ENCODE measurements at regions not wholly inside any gene's neighbourhood (a gene's known extent, or its start where the extent isn't known, plus 50 kb on each side); places are given as distances from the start of the nearest gene placed in this dataset.

- no peak for DNase-seq
Observed at GRCh38 chr1:5053744-5054143, 399.3 kb downstream of the AJAP1 start.

DNA sequence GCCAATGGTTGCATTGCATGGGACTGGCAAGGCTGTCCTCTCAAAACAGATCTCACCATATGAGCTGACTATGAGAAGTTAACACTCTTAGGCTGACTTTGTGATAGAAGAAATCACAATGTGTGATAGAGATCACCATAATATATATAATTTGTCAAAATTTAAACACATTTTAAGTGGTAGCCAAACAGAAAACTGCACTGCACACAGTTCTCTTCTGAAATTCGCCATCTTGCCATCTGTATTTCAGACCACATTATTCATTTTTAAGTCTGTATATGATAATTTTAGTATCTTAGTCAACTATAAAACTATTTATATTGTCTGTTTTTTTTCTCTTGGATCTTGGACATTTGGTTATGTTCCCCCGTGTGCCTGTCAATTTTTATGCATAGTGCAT lies 374.7 kb downstream of the AJAP1 start:
- DNase-seq: no peak

GRCh38 chr1:5012249-5012648 lies 357.8 kb downstream of the AJAP1 start:
- DNase-seq: no peak

DNA sequence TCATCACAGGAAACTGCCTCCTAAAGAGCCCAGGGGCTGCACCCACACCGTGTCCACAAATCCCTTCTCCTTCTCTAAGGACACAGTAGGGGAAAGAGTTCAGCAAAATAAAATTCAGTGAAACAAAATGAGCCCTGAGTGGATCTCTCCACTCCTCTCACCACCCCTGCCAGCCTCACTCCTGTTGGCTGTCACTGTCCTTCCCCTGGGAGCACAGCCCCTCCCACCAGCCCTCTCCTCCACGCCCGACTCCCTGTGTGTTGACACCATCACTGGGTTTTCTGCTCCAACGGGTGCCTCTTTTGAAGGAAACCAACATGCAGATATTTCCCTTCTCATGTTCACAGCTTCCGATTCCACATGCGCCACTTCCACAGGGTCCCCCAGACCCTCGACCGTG lies 356.2 kb downstream of the AJAP1 start:
- no peak for DNase-seq

- DNase-seq: no peak
Observed at GRCh38 chr1:5010236-5010635, 355.8 kb downstream of the AJAP1 start.

DNA sequence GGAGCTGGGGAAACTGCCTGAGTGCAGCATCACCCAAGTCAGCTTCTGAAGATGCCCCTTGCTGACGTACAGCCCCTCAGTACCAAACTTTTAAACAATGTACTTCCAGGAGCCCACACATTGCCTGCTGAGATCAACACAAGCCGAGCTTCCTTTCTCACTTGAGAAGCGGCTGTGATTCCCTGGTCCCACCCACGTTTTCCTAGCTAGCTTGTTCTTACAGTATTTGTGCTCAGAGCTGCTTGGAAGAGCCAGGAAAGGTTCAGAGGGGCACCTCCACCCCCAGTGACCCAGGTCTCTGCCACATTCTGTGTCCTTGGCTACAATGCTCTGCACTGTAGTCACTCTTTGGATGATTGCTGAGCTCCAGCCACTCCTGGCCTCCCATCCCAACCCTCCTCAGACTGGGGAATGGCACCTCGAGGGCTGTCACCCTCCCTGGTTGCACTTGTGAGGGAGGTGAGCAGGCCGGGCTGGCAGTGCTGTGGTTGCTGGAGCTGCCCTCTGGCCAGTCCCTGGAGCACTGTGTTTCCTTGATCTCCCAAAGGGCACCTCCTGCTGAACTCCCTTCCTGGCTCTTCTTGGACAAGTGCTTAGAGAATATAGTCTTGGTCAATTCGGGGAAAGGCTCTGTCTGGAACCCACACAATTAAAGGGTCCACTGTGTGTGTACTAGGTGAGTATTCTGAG lies 355.1 kb downstream of the AJAP1 start:
- DNase-seq: no peak

DNA sequence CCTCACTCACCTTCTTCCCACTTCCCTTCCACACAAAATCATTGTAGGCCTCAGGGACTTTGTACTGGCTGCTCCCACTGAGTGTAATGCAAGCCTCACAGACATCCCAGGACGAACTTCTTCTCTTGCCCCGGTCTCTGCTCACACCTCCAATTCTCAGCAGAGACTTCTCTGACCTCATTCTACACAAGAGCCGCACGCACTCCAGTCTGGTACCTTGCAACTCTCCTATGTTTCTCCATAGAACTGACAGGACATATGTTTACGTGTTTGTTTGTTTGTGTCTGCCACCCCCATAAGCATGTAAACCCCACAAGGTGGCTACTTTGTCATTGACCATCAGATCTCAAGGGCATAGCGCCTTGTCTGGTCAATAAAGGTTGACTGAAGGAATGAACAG lies 350.8 kb downstream of the AJAP1 start:
- DNase-seq: no peak

GRCh38 chr1:5002676-5003075 lies 348.3 kb downstream of the AJAP1 start:
- DNase-seq: no peak

DNA sequence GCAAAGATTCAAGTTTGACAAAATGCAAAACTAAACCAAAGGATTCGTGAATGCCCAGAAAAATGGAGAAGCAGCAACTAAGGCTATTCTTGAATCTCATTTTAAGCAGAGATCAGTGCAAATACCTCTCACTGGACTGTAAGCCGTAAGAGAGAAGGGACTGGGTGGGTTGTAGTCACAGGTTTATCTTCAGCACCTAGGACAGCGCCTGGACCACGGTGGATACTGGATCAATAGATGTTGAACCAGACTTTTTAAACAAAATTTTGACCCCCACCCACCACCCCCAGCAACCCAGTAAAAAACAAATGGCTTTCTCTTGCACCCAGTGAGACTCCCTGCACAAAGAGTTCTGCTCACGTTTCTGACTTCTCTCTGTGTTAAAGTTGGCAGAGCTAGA lies 347.1 kb downstream of the AJAP1 start:
- no peak for DNase-seq

- DNase-seq: no peak
Observed at GRCh38 chr1:4986306-4986705, 331.9 kb downstream of the AJAP1 start.

- no peak for DNase-seq
Observed at GRCh38 chr1:4984841-4985240, 330.4 kb downstream of the AJAP1 start.

DNA sequence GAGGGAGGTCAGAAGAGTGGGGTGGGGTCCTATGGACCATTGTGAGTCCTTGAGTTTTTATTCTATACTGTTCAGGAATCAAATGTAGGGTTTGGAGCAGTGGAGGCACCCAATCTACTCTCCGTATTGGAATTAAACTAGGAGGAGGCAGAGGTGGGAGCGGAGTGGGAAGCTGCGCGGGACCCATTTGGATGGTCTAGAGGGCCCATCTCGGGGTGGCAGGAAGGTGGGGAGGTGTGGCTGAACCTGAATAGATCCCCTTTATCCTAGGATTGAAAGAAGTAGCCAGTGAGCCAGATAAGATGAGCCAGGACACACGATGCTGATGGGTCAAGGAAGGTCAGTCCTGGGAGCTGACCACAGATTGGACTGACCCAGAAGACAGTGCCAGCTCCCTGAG lies 325.8 kb downstream of the AJAP1 start:
- DNase-seq: no peak

- no peak for DNase-seq
Observed at GRCh38 chr1:4978660-4979390, 324.4 kb downstream of the AJAP1 start.

DNA sequence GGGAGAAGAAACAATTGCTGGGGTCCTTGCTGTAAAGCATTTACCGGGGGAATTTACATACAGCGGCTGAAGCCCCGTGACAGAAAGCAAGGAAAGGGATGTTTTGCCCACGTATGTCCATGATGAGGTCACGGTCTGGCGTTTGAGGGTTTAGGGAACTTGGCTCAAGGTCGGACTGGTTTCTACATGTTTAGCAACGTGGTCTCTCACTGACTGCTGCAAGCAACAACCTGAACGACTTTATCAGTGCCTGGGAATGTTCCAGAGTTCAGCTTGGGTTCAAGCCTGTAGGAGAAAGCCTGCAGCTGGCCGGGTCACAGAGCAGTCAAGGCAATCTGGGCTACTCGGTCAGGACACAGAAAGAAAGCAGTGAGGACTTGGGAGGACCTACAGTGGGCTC lies 323.3 kb downstream of the AJAP1 start:
- no peak for DNase-seq

GRCh38 chr1:4976859-4977440 lies 322.5 kb downstream of the AJAP1 start:
- DNase-seq: no peak

DNA sequence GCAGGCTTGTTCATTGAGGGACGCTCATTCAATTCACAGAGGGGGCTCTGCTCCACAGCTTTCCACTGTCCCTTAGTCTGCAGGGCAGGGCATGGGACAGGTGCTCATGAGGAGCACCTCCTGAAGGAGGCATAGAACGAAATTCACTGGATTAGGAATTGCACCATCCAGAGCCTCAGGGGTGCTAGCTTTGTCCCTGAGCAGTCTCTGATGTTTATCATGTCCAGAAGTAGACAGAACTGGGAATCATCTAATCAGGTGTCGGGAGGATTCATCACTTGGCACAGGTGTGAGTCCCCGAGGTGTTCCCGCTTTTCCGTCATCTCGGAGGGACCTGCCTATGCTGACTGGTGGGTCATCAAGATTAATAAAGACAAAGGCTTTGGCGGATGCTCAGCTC lies 321.4 kb downstream of the AJAP1 start:
- no peak for DNase-seq

DNA sequence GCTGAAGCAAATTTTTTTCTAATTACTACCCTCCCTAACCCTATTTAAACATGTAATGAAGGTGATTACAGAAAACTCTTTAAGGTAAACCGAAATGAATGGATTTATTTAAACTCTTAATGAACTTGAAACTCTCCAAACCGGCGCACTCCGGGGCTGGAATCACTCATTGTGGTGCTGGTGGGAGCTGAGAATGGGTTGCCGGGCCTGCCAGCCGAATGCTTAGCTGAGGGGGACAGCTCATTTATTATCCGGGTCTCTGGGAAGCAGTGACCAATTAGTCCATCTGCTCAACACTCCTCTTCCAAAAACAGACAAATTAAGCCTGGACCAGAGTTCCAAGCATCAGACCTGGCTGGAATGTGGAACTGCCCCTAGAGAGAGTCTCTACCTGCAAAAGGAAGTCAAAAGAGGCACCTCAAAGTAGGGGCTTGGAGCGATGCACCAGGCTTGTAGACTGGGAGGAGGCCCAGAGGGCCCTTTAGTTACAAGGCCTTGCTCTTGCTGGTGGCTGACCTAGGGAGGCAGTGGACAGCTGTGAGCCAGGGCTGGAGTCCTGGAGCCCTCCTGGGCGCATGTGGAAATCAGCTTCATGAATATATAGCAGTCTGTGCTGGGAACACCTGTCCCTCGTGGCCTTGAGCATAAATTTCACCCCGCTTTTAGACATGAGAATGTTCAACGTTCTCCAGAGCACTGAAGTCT lies 320.7 kb downstream of the AJAP1 start:
- no peak for DNase-seq

- no peak for DNase-seq
Observed at GRCh38 chr1:4973341-4973740, 318.9 kb downstream of the AJAP1 start.

- no peak for DNase-seq
Observed at GRCh38 chr1:4972761-4973320, 318.4 kb downstream of the AJAP1 start.

- no peak for DNase-seq
Observed at GRCh38 chr1:4971666-4972065, 317.3 kb downstream of the AJAP1 start.

DNA sequence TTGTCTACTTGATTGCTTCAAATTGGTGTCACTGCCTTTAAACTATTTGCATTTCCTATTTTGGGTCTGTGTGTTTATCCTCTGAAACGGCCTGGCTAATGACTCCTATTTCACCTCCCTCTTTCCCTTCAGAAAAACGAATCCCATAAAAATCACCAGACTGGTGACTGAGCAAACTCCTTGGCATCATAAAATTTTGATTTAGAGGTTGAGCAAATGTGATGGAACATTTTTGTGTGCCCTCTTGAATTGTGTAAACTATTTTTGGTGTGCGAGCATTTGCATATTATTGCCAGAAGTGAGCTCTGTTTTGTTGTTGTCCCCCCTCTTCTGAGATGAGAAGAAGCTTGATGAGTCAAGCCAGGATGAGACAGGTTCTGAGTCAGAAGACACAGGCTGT lies 316.1 kb downstream of the AJAP1 start:
- no peak for DNase-seq

- DNase-seq: no peak
Observed at GRCh38 chr1:4969556-4970129, 315.2 kb downstream of the AJAP1 start.
